Smooth muscle cell (in vitro differentiated cells): ENCODE measurements at regions not wholly inside any gene's neighbourhood (a gene's known extent, or its start where the extent isn't known, plus 50 kb on each side); places are given as distances from the start of the nearest gene placed in this dataset.

Experiments used
- DNase-seq: peaks from one replicate; lab custom pipeline; 2025; ENCODE audit not compliant: unreplicated experiment; lab: John Stamatoyannopoulos, UW
- H2AFZ ChIP-seq: fragments of 200-600 bp; sonication (generic); 2 replicates; pipeline ENCODE4 v1.6.0; 2016; ENCODE audit warnings: antibody characterized with exemption, low read depth, mild to moderate bottlenecking
- H3F3A ChIP-seq: fragments of 200-600 bp; sonication (generic); 2 replicates; pipeline ENCODE4 v1.6.0; 2017; ENCODE audit warnings: antibody characterized with exemption, low read depth
- H3K27ac ChIP-seq: fragments of 200-600 bp; sonication (generic); 2 replicates; pipeline ENCODE4 v1.5.1; 2016; ENCODE audit warnings: low read depth, mild to moderate bottlenecking
- H3K27me3 ChIP-seq: fragments of 200-600 bp; sonication (generic); 2 replicates; pipeline ENCODE4 v1.6.1; 2016; ENCODE audit warnings: low read depth, mild to moderate bottlenecking
- H3K36me3 ChIP-seq: fragments of 200-600 bp; sonication (generic); 2 replicates; pipeline ENCODE4 v1.5.1; 2016; ENCODE audit warnings: low read depth
- H3K4me1 ChIP-seq: fragments of 200-600 bp; sonication (generic); 2 replicates; pipeline ENCODE4 v1.5.1; 2016; ENCODE audit warnings: low read depth
- H3K4me2 ChIP-seq: fragments of 200-600 bp; sonication (generic); 2 replicates; pipeline ENCODE4 v1.6.0; 2016; ENCODE audit warnings: mild to moderate bottlenecking
- H3K4me3 ChIP-seq: fragments of 200-600 bp; sonication (generic); 2 replicates; pipeline ENCODE4 v1.5.1; 2016; ENCODE audit warnings: mild to moderate bottlenecking
- H3K79me2 ChIP-seq: fragments of 200-600 bp; sonication (generic); 2 replicates; pipeline ENCODE4 v1.6.0; 2016; ENCODE audit warnings: low read depth, mild to moderate bottlenecking
- H3K9ac ChIP-seq: fragments of 200-600 bp; sonication (generic); 2 replicates; pipeline ENCODE4 v1.6.0; 2016; ENCODE audit warnings: low read depth
- H3K9me3 ChIP-seq: fragments of 200-600 bp; sonication (generic); replicated peaks from 2 replicates; pipeline ENCODE4 v1.5.1; 2016; ENCODE audit warnings: low read depth
- H4K20me1 ChIP-seq: fragments of 200-600 bp; sonication (generic); 2 replicates; pipeline ENCODE4 v1.6.0; 2016; ENCODE audit warnings: low read depth
- CTCF ChIP-seq: fragments of 200-600 bp; sonication (generic); IDR thresholded peaks from 2 replicates; pipeline ENCODE4 v1.5.1; 2017; ENCODE audit warnings: borderline replicate concordance, mild to moderate bottlenecking, antibody characterized with exemption; ENCODE audit not compliant: insufficient read depth, poor library complexity, severe bottlenecking
- WGBS: methylation state at CpG from one replicate; pipeline ENCODE4 v1.1.7; 2016; ENCODE audit warnings: low lambda C conversion rate; 5-methylcytosine and 5-hydroxymethylcytosine counted together

GRCh38 chr10:10613656-10614244 is 403.9 kb upstream of the CELF2 start:
- WGBS, result 88% methylated on average over 3 of the region's 3 CpGs
- Histone ChIP-seq H3K9me3 (no peaks in the 10 kb centered on the region), H3K4me3 (no peak overlapping the region), H4K20me1 (no peaks in the 10 kb centered on the region), H2AFZ (no peak overlapping the region), H3K27me3 (no peaks in the 10 kb centered on the region), H3K27ac (no peak overlapping the region), H3K79me2 (no peaks in the 10 kb centered on the region), H3K9ac (no peak overlapping the region), H3K4me2 (no peak overlapping the region), H3K36me3 (no peaks in the 10 kb centered on the region), H3F3A (no peaks in the 10 kb centered on the region), H3K4me1 (no peaks in the 10 kb centered on the region)
- no peak for DNase-seq
- TF ChIP-seq CTCF, result no peak

- no peaks in the 10 kb centered on the region for H3K4me1 ChIP-seq
- no peaks in the 10 kb centered on the region for H4K20me1 ChIP-seq
- no peaks in the 10 kb centered on the region for H3K79me2 ChIP-seq
- no peak overlapping the region for H3K9ac ChIP-seq
- no peak overlapping the region for H3K4me3 ChIP-seq
- no peaks in the 10 kb centered on the region for H3K9me3 ChIP-seq
- TF ChIP-seq CTCF, result no peak
- no peak overlapping the region for H3K27ac ChIP-seq
- no peak overlapping the region for H2AFZ ChIP-seq
- DNase-seq, result no peak
- no peaks in the 10 kb centered on the region for H3K27me3 ChIP-seq
- H3K4me2 ChIP-seq, result no peak overlapping the region
- no peaks in the 10 kb centered on the region for H3K36me3 ChIP-seq
- no peaks in the 10 kb centered on the region for H3F3A ChIP-seq
- 44% methylated on average over 2 of the region's 2 CpGs for WGBS
These were observed 400.0 kb upstream of the CELF2 start for GRCh38 chr10:10617686-10618085.

- H3K9me3 ChIP-seq, result no peaks in the 10 kb centered on the region
- no peaks in the 10 kb centered on the region for H3K27me3 ChIP-seq
- TF ChIP-seq CTCF, result no peak
- 93% methylated on average over 1 of the region's 1 CpG for WGBS
- no peak overlapping the region for H3K27ac ChIP-seq
- H2AFZ ChIP-seq, result no peak overlapping the region
- no peaks in the 10 kb centered on the region for H3F3A ChIP-seq
- no peak overlapping the region for H3K4me3 ChIP-seq
- no peak overlapping the region for H3K4me2 ChIP-seq
- H4K20me1 ChIP-seq, result no peaks in the 10 kb centered on the region
- no peaks in the 10 kb centered on the region for H3K36me3 ChIP-seq
- H3K4me1 ChIP-seq, result no peaks in the 10 kb centered on the region
- no peaks in the 10 kb centered on the region for H3K79me2 ChIP-seq
- H3K9ac ChIP-seq, result no peak overlapping the region
- DNase-seq, result no peak
These were observed 399.5 kb upstream of the CELF2 start for GRCh38 chr10:10618139-10618538.

GRCh38 chr10:10623958-10624566 is 393.6 kb upstream of the CELF2 start:
- 49% methylated on average over 6 of the region's 6 CpGs for WGBS
- no peak for TF ChIP-seq CTCF
- Histone ChIP-seq H3K27ac (no peak overlapping the region), H3K36me3 (no peaks in the 10 kb centered on the region), H3K4me2 (no peak overlapping the region), H3F3A (no peaks in the 10 kb centered on the region), H3K9ac (no peak overlapping the region), H2AFZ (no peak overlapping the region), H3K9me3 (no peaks in the 10 kb centered on the region), H3K4me3 (no peak overlapping the region), H3K27me3 (no peaks in the 10 kb centered on the region), H4K20me1 (no peaks in the 10 kb centered on the region), H3K4me1 (no peaks in the 10 kb centered on the region), H3K79me2 (no peaks in the 10 kb centered on the region)
- DNase-seq, result no peak
